NK-92 (cell line): ENCODE measurements at regions not wholly inside any gene's neighbourhood (a gene's known extent, or its start where the extent isn't known, plus 50 kb on each side); places are given as distances from the start of the nearest gene placed in this dataset.

ENCODE experiments used
- DNase-seq: peaks from one replicate; lab custom pipeline; 2025; ENCODE audit not compliant: unreplicated experiment; lab: John Stamatoyannopoulos, UW

- no peak for DNase-seq
Measured at GRCh38 chr15:31858026-31858425, 172.3 kb upstream of the CHRNA7 start.

- DNase-seq: no peak
Measured at GRCh38 chr15:31866248-31866647, 164.1 kb upstream of the CHRNA7 start.

GRCh38 chr15:31867536-31868442, 162.5 kb upstream of the CHRNA7 start:
- no peak for DNase-seq

GRCh38 chr15:31869686-31870307, 160.5 kb upstream of the CHRNA7 start:
- no peak for DNase-seq

- DNase-seq: no peak
Measured at GRCh38 chr15:31870328-31871165, 159.8 kb upstream of the CHRNA7 start, which contains the start of gene OTUD7A. Gene OTUD7A, minus strand, starts transcription at chr15:31870673.

- DNase-seq: no peak
Measured at GRCh38 chr15:31871166-31871886, 159.0 kb upstream of the CHRNA7 start.

- DNase-seq: no peak
Measured at GRCh38 chr15:31871887-31872281, 158.4 kb upstream of the CHRNA7 start.

GRCh38 chr15:31887246-31887645, 143.1 kb upstream of the CHRNA7 start:
- no peak for DNase-seq

GRCh38 chr15:31892513-31892912, 137.8 kb upstream of the CHRNA7 start:
- DNase-seq: no peak

GRCh38 chr15:31893780-31894179, 136.5 kb upstream of the CHRNA7 start:
- DNase-seq: no peak

- no peak for DNase-seq
Measured at GRCh38 chr15:31897746-31898145, 132.6 kb upstream of the CHRNA7 start.

- DNase-seq: no peak
Measured at GRCh38 chr15:31901501-31901900, 128.8 kb upstream of the CHRNA7 start.

GRCh38 chr15:31905054-31905453, 125.3 kb upstream of the CHRNA7 start:
- DNase-seq: no peak

- no peak for DNase-seq
Measured at GRCh38 chr15:31925541-31925940, 104.8 kb upstream of the CHRNA7 start.

- DNase-seq: no peak
Measured at GRCh38 chr15:31930967-31931366, 99.3 kb upstream of the CHRNA7 start.

GRCh38 chr15:31932576-31932975, 97.7 kb upstream of the CHRNA7 start:
- DNase-seq: no peak

GRCh38 chr15:31934821-31935220, 95.5 kb upstream of the CHRNA7 start:
- no peak for DNase-seq

- DNase-seq: no peak
Measured at GRCh38 chr15:31953478-31953877, 76.8 kb upstream of the CHRNA7 start.

GRCh38 chr15:31954374-31955172, 75.7 kb upstream of the CHRNA7 start:
- no peak for DNase-seq

- no peak for DNase-seq
Measured at GRCh38 chr15:31955734-31956133, 74.6 kb upstream of the CHRNA7 start.
